RWPE2 (cell line): ENCODE measurements at regions not wholly inside any gene's neighbourhood (a gene's known extent, or its start where the extent isn't known, plus 50 kb on each side); places are given as distances from the start of the nearest gene placed in this dataset.

ENCODE experiments used
- ATAC-seq: fragments of 200-7000 bp; cut with Tn5 transposase; 3 replicates; pipeline ENCODE4 v1.9.1; 2021; ENCODE audit warnings: low read depth
- DNase-seq: peaks from one replicate; pipeline ENCODE4 v3.0.0-alpha.2; 2020; ENCODE audit warnings: low spot score
- H3K27ac ChIP-seq: fragments of 450-650 bp; 2 replicates; pipeline ENCODE4 v1.5.1; 2017; ENCODE audit warnings: mild to moderate bottlenecking; ENCODE audit not compliant: poor library complexity, severe bottlenecking
- H3K27me3 ChIP-seq: fragments of 250-450 bp; sonication (Bioruptor Pico); 2 replicates; pipeline ENCODE4 v1.5.1; 2021; ENCODE audit warnings: mild to moderate bottlenecking, moderate library complexity; ENCODE audit not compliant: insufficient read depth, poor library complexity, severe bottlenecking
- H3K36me3 ChIP-seq: fragments of 250-450 bp; sonication (Bioruptor Pico); 2 replicates; pipeline ENCODE4 v1.5.1; 2020; ENCODE audit warnings: low read depth, mild to moderate bottlenecking, moderate library complexity
- H3K4me1 ChIP-seq: fragments of 250-450 bp; sonication (Bioruptor Pico); 2 replicates; pipeline ENCODE4 v1.5.1; 2021; ENCODE audit warnings: mild to moderate bottlenecking, moderate library complexity; ENCODE audit not compliant: insufficient read depth, poor library complexity, severe bottlenecking
- H3K4me3 ChIP-seq: fragments of 250-450 bp; sonication (Bioruptor Pico); 2 replicates; pipeline ENCODE4 v1.5.1; 2021; ENCODE audit warnings: mild to moderate bottlenecking, moderate library complexity; ENCODE audit not compliant: severe bottlenecking
- H3K9me3 ChIP-seq: fragments of 250-450 bp; sonication (Bioruptor Pico); 2 replicates; pipeline ENCODE4 v1.5.1; 2021; ENCODE audit warnings: mild to moderate bottlenecking, moderate library complexity; ENCODE audit not compliant: severe bottlenecking
- TF ChIP-seq, protein P1 (sequence below): fragments of 450-650 bp; IDR thresholded peaks from one replicate; pipeline ENCODE4 v1.5.1; 2017; ENCODE audit warnings: mild to moderate bottlenecking, moderate library complexity; ENCODE audit not compliant: poor library complexity, severe bottlenecking

DNA sequence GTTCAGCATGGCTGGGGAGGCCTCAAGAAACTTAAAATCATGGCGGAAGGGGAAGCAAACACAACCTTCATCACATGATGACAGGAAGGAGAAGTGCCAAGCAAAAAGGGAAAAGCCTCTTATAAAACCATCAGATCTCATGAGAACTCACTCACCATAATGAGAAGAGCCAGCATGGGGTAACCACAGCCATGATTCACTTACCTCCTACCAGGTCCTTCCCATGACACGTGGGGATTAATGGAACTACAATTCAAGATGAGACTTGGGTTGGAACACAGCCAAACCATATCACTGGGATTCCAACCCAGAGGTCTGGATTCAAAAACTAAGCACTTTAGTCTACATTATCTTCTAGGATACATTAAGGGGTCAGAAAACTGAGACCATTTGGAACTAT, 609.6 kb upstream of the SPANXN1 start:
- TF ChIP-seq, protein P1, sequence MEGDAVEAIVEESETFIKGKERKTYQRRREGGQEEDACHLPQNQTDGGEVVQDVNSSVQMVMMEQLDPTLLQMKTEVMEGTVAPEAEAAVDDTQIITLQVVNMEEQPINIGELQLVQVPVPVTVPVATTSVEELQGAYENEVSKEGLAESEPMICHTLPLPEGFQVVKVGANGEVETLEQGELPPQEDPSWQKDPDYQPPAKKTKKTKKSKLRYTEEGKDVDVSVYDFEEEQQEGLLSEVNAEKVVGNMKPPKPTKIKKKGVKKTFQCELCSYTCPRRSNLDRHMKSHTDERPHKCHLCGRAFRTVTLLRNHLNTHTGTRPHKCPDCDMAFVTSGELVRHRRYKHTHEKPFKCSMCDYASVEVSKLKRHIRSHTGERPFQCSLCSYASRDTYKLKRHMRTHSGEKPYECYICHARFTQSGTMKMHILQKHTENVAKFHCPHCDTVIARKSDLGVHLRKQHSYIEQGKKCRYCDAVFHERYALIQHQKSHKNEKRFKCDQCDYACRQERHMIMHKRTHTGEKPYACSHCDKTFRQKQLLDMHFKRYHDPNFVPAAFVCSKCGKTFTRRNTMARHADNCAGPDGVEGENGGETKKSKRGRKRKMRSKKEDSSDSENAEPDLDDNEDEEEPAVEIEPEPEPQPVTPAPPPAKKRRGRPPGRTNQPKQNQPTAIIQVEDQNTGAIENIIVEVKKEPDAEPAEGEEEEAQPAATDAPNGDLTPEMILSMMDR, result no peak
- Histone ChIP-seq H3K4me3 (no peak overlapping the region), H3K36me3 (no peaks in the 10 kb centered on the region), H3K9me3 (no peaks in the 10 kb centered on the region), H3K4me1 (no peaks in the 10 kb centered on the region), H3K27me3 (no peaks in the 10 kb centered on the region), H3K27ac (no peak overlapping the region)
- ATAC-seq, result no peak
- no peak for DNase-seq

DNA sequence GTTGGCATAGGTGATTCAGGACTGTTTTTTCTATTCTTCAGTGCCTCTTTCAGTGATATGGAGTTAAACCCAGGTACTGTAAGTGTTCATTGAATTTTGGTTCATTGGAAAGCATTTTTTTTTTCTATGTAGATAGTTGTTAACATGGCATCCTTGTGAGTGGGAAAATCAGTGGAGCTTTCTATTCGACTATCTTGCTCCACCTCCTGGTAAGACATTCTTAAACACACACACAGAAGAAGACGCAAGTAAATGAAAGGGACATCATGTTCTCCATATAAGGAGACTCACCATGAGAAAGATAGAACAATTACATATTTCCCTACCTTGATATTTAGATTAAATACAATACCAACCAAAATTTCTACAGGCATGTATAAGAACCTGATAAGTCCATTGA, 598.5 kb upstream of the SPANXN1 start:
- Histone ChIP-seq H3K4me3 (no peak overlapping the region), H3K4me1 (no peaks in the 10 kb centered on the region), H3K27ac (no peak overlapping the region), H3K9me3 (no peaks in the 10 kb centered on the region), H3K27me3 (no peaks in the 10 kb centered on the region), H3K36me3 (no peaks in the 10 kb centered on the region)
- no peak for ATAC-seq
- TF ChIP-seq, protein P1, result no peak
- DNase-seq, result no peak

DNA sequence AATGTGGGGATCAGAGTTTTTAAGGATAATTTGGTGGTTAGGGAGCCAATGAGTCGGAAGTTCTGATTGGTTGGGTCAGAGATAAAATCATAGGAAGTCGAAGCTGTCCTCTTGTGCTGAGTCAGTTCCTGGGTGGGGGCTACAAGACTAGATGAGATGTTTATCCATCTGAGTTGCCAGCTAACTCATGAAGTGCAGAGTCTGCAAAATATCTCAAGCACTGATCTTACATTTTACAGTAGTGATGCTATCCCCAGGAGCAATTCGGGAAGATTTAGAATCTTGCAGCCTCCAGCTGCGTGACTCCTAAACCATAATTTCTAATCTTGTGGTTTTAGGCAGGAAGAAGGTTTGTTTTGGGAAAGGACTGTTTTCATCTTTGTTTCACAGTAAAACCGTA, 565.8 kb upstream of the SPANXN1 start:
- no peaks in the 10 kb centered on the region for H3K4me1 ChIP-seq
- no peaks in the 10 kb centered on the region for H3K36me3 ChIP-seq
- H3K9me3 ChIP-seq, result no peaks in the 10 kb centered on the region
- no peak overlapping the region for H3K27ac ChIP-seq
- H3K27me3 ChIP-seq, result no peaks in the 10 kb centered on the region
- no peak overlapping the region for H3K4me3 ChIP-seq
- TF ChIP-seq, protein P1, result no peak
- ATAC-seq (0 out of 3 replicates have a peak, but pooled peaks have one; percentile 25), DNase-seq (no peak)

GRCh38 chrX:144683247-144683646, 564.1 kb upstream of the SPANXN1 start:
- ATAC-seq (no peak), DNase-seq (no peak)
- no peaks in the 10 kb centered on the region for H3K4me1 ChIP-seq
- H3K27me3 ChIP-seq, result no peaks in the 10 kb centered on the region
- H3K27ac ChIP-seq, result no peak overlapping the region
- TF ChIP-seq, protein P1, result no peak
- no peaks in the 10 kb centered on the region for H3K9me3 ChIP-seq
- H3K4me3 ChIP-seq, result no peak overlapping the region
- no peaks in the 10 kb centered on the region for H3K36me3 ChIP-seq

- Histone ChIP-seq H3K27ac (no peak overlapping the region), H3K27me3 (no peaks in the 10 kb centered on the region), H3K4me3 (no peak overlapping the region), H3K9me3 (no peaks in the 10 kb centered on the region), H3K36me3 (no peaks in the 10 kb centered on the region), H3K4me1 (no peaks in the 10 kb centered on the region)
- ATAC-seq, result no peak
- TF ChIP-seq, protein P1, result no peak
- DNase-seq, result no peak
These were observed 537.5 kb upstream of the SPANXN1 start for GRCh38 chrX:144709841-144710240.
